Mesothelial cell of epicardium (in vitro differentiated cells): ENCODE measurements at regions not wholly inside any gene's neighbourhood (a gene's known extent, or its start where the extent isn't known, plus 50 kb on each side); places are given as distances from the start of the nearest gene placed in this dataset.
A peak's percentile ranks its signal among the peaks of the same experiment; 100 is the strongest.

Experiments
- DNase-seq, 2 experiments: peaks; one replicate each; pipeline ENCODE4 v3.0.0; 2021; ENCODE audit warnings: low spot score in 2 of 2; ENCODE audit not compliant: unreplicated experiment in 2 of 2
- H3K27ac Mint-ChIP-seq: 2 replicates; pipeline ENCODE4 v1.8.0; 2021; ENCODE audit warnings: mixed read lengths
- H3K27me3 Mint-ChIP-seq: 2 replicates; pipeline ENCODE4 v1.8.0; 2021; ENCODE audit warnings: low read depth, mixed read lengths
- H3K36me3 Mint-ChIP-seq: 2 replicates; pipeline ENCODE4 v1.8.0; 2021; ENCODE audit warnings: mixed read lengths
- H3K4me1 Mint-ChIP-seq: 2 replicates; pipeline ENCODE4 v1.8.0; 2021; ENCODE audit warnings: mixed read lengths
- H3K4me3 Mint-ChIP-seq: 2 replicates; pipeline ENCODE4 v1.8.0; 2021; ENCODE audit warnings: mild to moderate bottlenecking, moderate library complexity, mixed read lengths
- H3K9me3 Mint-ChIP-seq: 2 replicates; pipeline ENCODE4 v1.8.0; 2021; ENCODE audit warnings: mixed read lengths
- TF ChIP-seq, protein P1 (sequence below): fragments of 200-600 bp; sonication (generic); IDR thresholded peaks from one replicate; pipeline ENCODE4 v1.5.0; 2021; ENCODE audit warnings: antibody characterized with exemption; ENCODE audit not compliant: unreplicated experiment

GRCh38 chr7:132709971-132710567, 133.8 kb upstream of the PLXNA4 start:
- Mint-ChIP-seq H3K4me1 (no peaks in the 10 kb centered on the region), H3K27ac (no peak overlapping the region), H3K9me3 (no peaks in the 10 kb centered on the region), H3K36me3 (no peaks in the 10 kb centered on the region), H3K4me3 (no peak overlapping the region), H3K27me3 (peaks cover 15% of the 10 kb centered on the region)
- no peak for DNase-seq
- TF ChIP-seq, protein P1, sequence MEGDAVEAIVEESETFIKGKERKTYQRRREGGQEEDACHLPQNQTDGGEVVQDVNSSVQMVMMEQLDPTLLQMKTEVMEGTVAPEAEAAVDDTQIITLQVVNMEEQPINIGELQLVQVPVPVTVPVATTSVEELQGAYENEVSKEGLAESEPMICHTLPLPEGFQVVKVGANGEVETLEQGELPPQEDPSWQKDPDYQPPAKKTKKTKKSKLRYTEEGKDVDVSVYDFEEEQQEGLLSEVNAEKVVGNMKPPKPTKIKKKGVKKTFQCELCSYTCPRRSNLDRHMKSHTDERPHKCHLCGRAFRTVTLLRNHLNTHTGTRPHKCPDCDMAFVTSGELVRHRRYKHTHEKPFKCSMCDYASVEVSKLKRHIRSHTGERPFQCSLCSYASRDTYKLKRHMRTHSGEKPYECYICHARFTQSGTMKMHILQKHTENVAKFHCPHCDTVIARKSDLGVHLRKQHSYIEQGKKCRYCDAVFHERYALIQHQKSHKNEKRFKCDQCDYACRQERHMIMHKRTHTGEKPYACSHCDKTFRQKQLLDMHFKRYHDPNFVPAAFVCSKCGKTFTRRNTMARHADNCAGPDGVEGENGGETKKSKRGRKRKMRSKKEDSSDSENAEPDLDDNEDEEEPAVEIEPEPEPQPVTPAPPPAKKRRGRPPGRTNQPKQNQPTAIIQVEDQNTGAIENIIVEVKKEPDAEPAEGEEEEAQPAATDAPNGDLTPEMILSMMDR: peak; percentile 61

DNA sequence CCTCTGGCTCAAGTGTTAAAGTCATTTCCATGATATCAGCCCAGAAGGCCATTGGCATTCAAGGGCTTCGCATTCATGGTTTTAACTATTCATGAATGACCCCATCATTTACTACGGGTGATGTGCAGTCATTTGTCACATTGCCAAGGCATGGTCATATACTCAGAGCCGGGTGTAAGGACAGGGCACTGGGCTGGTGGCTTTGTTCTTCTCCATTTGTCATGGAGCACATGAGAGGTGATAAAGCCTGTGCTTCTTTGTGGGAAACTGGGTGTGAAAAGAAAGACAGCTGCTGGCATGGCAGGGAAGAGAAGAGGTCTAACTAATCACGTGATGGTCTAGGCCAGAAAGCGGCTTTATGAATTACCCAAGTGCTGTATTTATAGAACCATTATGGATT, 132.2 kb upstream of the PLXNA4 start:
- TF ChIP-seq, protein P1: no peak
- H3K4me1 Mint-ChIP-seq: no peaks in the 10 kb centered on the region
- no peak overlapping the region for H3K4me3 Mint-ChIP-seq
- no peaks in the 10 kb centered on the region for H3K9me3 Mint-ChIP-seq
- no peak overlapping the region for H3K27ac Mint-ChIP-seq
- H3K27me3 Mint-ChIP-seq: peaks cover 13% of the 10 kb centered on the region
- H3K36me3 Mint-ChIP-seq: no peaks in the 10 kb centered on the region
- no peak for DNase-seq

DNA sequence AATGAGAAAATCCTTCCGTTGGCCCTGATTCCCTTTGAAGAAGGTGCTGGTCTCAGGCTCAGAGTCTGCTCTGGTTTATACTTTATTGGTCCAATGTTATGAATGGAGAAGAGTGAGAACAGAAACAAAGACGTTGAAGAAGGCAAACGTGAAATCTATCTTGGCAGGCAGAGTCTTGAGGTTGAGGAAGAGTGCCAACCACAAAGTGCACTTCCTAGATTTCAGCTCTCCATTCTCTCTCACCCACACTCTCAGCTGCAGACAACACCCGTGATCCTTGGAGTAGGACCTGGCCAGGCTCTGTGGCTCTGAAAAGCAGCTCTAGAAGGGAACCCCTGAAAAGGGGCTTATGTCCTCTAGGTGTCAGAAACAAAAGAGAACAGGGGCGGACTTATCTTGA, 128.9 kb upstream of the PLXNA4 start:
- Mint-ChIP-seq H3K27me3 (peaks cover 10% of the 10 kb centered on the region), H3K4me1 (no peaks in the 10 kb centered on the region), H3K36me3 (no peaks in the 10 kb centered on the region), H3K4me3 (no peak overlapping the region), H3K9me3 (peaks cover 4% of the 10 kb centered on the region), H3K27ac (no peak overlapping the region)
- no peak for DNase-seq
- TF ChIP-seq, protein P1: no peak

- Mint-ChIP-seq H3K27me3 (peaks cover 8% of the 10 kb centered on the region), H3K4me3 (no peak overlapping the region), H3K27ac (no peak overlapping the region), H3K9me3 (peaks cover 4% of the 10 kb centered on the region), H3K36me3 (no peaks in the 10 kb centered on the region), H3K4me1 (no peaks in the 10 kb centered on the region)
- DNase-seq: no peak
- TF ChIP-seq, protein P1: no peak
Measured at GRCh38 chr7:132703742-132704141, 127.5 kb upstream of the PLXNA4 start.

DNA sequence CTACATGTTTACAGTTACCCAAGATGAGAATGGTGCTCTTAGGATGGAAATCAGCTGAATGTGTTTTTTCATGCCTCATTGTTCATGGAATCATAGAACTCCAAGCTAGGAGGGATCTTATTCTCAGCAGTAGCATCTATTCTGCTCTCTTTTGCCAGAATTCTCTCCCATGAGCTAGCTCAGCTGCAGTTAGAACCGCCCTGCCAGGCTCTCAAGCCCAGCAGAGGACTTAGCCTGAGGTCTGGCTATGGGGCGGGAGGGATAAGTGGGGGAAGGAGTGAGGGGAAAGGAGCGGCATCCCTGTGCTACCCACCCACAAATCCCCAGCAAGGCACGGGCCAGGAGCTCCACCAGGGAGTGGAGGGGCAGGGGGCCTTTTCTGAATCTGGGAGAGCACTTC, 120.7 kb upstream of the PLXNA4 start:
- H3K4me1 Mint-ChIP-seq: no peaks in the 10 kb centered on the region
- peaks cover 19% of the 10 kb centered on the region for H3K27me3 Mint-ChIP-seq
- TF ChIP-seq, protein P1: no peak
- H3K27ac Mint-ChIP-seq: no peak overlapping the region
- no peak for DNase-seq
- no peaks in the 10 kb centered on the region for H3K36me3 Mint-ChIP-seq
- peaks cover 4% of the 10 kb centered on the region for H3K9me3 Mint-ChIP-seq
- H3K4me3 Mint-ChIP-seq: no peak overlapping the region

DNA sequence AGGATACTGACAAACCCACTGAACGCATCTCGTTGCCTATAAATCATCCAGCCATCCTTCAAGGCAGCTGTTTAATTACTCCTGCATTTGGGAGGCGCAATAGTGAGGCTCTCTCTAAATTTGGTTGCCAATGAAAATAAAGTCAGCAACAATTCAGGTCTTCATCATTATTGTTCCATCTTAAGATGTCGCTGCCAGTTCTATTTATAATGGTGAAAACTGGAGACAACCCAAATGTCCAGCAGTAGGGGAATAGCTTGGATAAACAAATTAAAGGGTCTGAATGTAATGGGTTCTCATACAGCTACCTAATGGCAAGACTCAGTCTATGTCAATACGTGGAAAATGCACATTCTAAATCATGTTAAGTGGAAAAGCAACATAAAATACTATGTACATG, 120.1 kb upstream of the PLXNA4 start:
- Mint-ChIP-seq H3K27ac (no peak overlapping the region), H3K4me3 (no peak overlapping the region), H3K4me1 (no peaks in the 10 kb centered on the region), H3K9me3 (no peaks in the 10 kb centered on the region), H3K27me3 (peaks cover 22% of the 10 kb centered on the region), H3K36me3 (no peaks in the 10 kb centered on the region)
- TF ChIP-seq, protein P1: no peak
- no peak for DNase-seq
